Fibroblast of the aortic adventitia (primary cell): ENCODE measurements at regions not wholly inside any gene's neighbourhood (a gene's known extent, or its start where the extent isn't known, plus 50 kb on each side); places are given as distances from the start of the nearest gene placed in this dataset.

ENCODE experiments used
- DNase-seq: peaks from one replicate; pipeline ENCODE4 v3.0.0-alpha.2; 2010; ENCODE audit warnings: low read depth
- H3K4me3 ChIP-seq: 2 replicates; pipeline ENCODE4 v1.5.1; 2011; ENCODE audit warnings: low read depth, mild to moderate bottlenecking, control low read depth, low read length, moderate library complexity
- TF ChIP-seq, protein P1 (sequence below): IDR thresholded peaks from 2 replicates; pipeline ENCODE4 v1.5.1; 2011; ENCODE audit warnings: mild to moderate bottlenecking, low read length, control low read depth, inconsistent platforms; ENCODE audit not compliant: insufficient read depth

DNA sequence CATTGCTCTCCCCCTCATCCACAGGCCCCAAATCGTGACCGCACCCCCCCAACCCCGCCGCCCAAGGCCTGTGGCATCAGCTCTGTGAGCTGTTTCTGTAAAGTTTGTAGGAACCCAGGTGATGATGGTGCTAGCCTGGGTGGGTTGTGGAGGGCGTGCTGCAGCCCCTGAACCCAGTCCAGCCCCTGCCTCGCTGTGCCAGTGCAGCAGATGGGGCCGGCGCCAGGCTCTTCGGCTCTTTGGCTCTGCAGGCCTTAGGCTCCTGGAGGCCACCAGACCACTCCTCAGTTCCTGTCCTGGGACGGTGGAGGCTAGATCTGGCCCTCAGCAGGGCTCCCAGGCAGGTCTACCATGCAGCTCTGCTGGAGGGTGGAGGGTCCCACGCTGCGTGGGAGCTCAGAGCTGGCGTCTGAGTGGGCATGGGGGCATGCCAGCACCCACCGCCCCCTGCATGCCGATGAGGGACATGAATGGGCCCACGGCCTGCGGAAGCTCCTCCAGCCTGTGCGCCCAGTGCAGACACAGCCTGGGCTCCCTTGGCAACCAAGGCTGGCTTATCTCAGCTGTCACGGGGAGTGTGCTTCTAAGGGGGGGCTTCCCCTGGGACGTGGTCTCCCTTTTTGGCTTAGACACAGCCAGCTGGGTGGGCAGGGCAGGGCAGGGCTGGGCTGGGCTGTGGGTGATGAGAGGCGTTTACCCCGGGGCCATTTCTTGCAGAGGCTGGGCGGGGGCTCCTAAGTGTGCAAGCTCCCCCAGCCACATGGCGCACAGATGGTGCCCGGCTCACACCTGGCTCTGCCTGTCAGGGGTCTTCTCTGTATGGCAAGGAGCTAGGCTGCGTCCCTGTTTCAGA is 1187.6 kb downstream of the BRD1 start:
- TF ChIP-seq, protein P1, sequence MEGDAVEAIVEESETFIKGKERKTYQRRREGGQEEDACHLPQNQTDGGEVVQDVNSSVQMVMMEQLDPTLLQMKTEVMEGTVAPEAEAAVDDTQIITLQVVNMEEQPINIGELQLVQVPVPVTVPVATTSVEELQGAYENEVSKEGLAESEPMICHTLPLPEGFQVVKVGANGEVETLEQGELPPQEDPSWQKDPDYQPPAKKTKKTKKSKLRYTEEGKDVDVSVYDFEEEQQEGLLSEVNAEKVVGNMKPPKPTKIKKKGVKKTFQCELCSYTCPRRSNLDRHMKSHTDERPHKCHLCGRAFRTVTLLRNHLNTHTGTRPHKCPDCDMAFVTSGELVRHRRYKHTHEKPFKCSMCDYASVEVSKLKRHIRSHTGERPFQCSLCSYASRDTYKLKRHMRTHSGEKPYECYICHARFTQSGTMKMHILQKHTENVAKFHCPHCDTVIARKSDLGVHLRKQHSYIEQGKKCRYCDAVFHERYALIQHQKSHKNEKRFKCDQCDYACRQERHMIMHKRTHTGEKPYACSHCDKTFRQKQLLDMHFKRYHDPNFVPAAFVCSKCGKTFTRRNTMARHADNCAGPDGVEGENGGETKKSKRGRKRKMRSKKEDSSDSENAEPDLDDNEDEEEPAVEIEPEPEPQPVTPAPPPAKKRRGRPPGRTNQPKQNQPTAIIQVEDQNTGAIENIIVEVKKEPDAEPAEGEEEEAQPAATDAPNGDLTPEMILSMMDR, result no peak
- no peak overlapping the region for H3K4me3 ChIP-seq
- DNase-seq, result no peak

DNA sequence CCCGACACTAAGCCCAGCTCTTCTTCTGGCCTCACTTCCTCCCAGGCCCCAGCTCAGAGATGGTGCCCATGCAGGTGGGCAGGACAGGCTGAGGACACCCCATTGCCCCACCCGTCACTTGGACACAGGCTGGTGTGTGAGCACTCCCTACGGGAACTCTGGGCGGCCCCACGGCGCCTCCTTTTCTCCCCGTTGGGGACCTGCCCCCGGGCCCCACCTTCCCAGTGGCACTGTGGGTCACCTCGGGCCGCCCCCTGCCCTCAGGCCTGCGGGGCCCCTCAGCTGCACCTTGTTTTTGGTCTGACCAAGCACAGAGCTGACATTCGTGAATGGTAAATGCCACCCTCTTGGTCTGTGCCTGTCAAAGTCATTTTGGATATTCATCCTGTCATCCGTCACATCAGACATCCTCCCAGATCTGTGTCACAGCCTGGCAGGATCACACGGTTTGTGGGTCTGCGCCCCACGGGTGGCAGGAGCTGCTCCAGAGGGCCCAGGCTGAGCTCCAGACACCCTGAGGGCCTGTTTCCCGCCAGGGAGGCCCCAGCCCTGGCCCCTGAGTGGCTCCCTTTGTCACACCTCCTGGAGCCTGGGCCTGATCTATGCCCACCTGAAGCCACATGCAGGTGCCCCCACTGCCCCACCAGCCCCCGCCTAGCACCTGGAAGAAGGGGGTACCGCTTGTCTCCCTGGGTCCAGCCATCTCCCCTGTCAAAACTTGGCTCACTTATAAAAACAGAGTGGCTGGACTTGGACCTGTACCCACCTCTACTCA is 1188.5 kb downstream of the BRD1 start:
- H3K4me3 ChIP-seq, result no peak overlapping the region
- TF ChIP-seq, protein P1, result no peak
- DNase-seq, result no peak

DNA sequence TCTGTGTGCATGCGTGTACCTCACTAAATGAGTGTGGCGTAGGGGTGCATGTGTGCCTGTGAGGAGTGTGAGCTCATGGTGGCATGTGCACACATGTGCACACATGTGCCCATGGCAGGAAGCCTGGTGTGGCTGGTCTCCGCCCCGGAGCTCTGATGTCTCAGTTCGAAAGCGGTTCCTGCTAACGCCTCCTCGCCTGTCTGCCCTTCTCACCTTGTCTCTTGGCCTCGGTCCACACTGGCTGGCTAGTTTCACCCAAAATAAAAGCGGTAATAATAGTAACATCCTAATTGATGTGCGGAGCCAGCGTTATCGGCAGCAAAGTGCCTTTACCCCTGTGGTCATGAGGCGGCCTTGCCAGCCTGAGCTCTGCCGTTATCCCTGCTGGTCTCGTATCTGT is 1190.4 kb downstream of the BRD1 start:
- no peak overlapping the region for H3K4me3 ChIP-seq
- TF ChIP-seq, protein P1, result no peak
- DNase-seq, result no peak

DNA sequence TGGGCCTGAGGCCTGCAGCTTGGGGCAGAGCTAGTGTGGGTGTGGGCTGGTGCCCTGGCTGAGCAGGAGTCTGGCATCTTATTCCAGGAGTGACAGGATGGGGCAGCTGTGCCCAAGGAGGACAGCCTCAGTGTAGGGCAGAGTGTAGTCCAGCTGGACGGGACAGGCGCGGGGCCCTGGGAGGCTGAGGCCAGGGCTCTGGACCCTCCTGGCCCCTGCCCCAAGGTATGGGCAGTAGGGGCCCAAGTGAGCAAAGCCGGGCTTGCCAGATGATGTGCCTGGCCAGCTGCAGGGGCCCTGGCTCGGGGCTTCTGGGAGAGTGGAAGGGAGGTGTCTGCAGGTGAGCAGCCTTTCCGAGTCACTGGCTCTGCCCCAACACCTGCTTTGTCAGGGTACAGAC is 1190.9 kb downstream of the BRD1 start:
- TF ChIP-seq, protein P1, result no peak
- H3K4me3 ChIP-seq, result no peak overlapping the region
- no peak for DNase-seq

DNA sequence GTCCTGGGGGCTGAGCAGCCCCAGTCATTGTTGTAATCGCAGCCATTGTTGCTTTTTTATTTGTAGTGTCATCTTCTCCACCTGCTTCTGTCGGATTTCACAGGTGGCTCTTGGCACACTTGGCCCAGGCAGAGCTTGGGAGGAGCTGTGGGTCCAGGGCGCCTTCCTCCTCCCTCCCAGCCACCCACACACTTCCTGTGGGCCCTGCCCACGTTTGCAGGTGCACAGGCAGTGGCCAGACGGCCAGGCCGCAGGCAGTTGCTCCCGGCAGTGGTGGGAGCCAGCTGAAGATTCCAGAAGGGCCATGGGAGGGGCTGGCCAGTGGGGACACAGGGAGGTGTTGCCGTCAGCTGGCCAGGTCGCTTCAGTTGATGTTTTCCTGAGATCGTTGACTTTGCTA is 1191.9 kb downstream of the BRD1 start:
- DNase-seq, result no peak
- no peak overlapping the region for H3K4me3 ChIP-seq
- TF ChIP-seq, protein P1, result no peak

DNA sequence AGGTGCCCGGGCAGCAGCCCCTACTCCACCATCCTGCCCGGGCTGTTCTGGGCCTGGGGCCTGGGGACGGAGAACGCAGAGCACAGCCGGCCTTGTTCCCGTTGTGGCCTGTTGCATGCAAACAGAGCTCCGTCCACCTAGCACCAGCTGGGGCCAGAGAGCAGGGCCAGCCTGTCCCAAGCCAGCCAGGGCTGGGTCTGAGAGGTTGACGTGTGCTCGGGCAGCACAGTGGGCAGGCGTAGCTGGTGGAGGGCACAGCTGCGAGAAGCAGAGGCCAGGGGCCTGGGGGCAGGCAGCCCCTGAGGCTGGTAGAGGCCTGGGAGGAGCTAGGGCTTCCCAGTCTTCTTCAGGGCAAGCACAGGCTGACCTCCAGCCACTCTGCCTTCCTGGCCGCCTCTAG is 1192.6 kb downstream of the BRD1 start:
- no peak overlapping the region for H3K4me3 ChIP-seq
- TF ChIP-seq, protein P1, result no peak
- no peak for DNase-seq
